ELR (cell line): ENCODE measurements at regions not wholly inside any gene's neighbourhood (a gene's known extent, or its start where the extent isn't known, plus 50 kb on each side); places are given as distances from the start of the nearest gene placed in this dataset.
A peak's percentile ranks its signal among the peaks of the same experiment; 100 is the strongest.
"Not testable (repeated sequence)": the region's sequence is repeated elsewhere in the genome, so short reads cannot be mapped to it uniquely, and the experiment has no call there.

Source experiments
- DNase-seq: peaks from one replicate; pipeline ENCODE4 v3.0.0-alpha.2; 2015; ENCODE audit warnings: low read depth

DNA sequence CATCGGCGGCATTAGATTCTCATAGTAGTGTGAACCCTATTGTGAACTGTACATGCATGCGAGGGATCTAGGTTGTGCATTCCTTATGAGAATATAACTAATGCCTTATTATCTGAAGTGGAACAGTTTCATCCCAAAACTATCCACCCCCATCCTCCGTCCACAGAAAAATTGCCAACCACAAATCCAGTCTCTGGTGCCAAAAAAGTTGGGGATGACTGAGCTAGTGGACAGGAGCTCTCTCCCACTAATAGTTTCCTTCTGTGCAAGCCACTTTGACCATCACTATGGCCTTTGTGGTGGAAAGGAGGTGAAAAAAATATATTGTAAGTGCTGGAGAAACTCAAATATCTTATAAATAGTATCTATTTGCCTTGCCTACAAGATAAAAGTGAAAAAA lies 857.8 kb downstream of the DIAPH3 start:
- DNase-seq: no peak

GRCh38 chr13:59312776-59313175 lies 851.0 kb downstream of the DIAPH3 start:
- no peak for DNase-seq

GRCh38 chr13:59318320-59318930 lies 845.3 kb downstream of the DIAPH3 start:
- DNase-seq: peak; percentile 41

DNA sequence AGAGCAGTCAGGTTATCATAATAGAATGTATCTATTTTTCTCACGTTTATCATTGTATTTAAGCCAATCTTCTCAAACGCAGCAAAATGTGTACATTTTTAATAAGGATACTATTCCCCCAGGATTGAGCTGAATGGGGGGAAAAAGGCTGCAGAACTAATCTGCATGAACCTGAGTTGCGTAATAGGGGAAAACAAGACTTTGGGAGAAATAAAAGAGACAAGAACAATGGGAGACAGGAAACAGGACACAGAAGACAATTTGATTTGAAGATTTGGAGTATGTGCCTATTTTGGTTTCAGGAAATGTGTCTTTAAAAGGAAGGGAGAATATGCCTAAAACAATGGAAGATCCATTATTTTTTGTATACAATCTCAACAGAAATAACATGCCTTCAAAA lies 844.5 kb downstream of the DIAPH3 start:
- DNase-seq: no peak

DNA sequence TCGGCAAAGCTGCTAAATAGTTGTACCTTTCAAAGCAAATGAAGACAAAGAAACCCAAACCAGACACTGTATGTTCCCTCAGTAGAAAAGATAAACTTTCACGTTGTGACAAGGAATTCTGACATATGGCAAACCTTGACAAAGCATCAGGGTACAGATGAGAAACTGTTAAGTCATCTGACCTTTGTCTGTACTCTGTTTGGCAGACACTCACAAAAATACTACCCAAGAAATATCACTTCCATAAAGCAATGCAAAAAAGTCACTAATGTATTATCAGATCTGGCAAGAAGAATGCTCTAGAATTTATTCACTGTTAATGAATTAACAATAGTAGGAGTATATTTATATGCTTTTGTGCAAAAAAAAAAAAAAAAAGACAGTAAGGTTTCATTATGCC lies 843.7 kb downstream of the DIAPH3 start:
- DNase-seq: no peak

DNA sequence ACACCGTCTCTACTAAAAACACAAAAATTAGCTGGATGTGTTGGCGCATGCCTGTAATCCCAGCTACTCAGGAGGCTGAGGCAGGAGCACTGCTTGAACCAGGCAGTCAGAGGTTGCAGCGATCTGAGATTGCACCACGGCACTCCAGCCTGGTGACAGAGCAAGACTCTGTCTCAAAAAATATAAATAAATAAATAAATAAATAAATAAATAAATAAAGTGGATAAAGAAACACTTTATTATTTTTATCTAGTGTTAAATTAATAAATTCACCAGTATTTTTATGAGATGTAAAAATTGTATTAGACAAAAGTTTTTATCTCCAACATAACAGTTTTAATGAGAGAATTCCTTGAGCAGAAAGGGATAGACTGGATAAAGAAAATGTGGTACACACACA lies 839.3 kb downstream of the DIAPH3 start:
- DNase-seq: not testable (repeated sequence)

- no peak for DNase-seq
Observed at GRCh38 chr13:59326717-59327116, 837.0 kb downstream of the DIAPH3 start.

GRCh38 chr13:59330764-59331163 lies 833.0 kb downstream of the DIAPH3 start:
- DNase-seq: no peak

DNA sequence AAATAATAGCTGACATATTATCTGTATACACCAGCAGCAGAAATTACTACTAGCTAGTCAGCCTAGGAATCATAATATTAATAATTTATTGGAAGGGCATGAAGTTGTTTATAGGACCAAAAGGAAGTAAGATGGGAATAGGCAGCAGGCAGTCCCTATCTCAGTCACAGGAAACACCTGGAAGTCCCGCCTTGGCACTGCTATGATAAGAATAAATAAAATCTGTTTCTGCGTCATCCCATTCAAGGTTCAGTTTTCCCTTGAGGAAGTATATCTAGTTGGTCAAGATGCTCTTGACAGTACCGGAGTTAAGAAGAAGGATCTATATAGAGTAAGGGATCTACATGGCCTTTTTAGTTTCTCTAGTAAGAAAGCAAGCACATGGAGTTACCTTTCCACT lies 830.8 kb downstream of the DIAPH3 start:
- DNase-seq: no peak

DNA sequence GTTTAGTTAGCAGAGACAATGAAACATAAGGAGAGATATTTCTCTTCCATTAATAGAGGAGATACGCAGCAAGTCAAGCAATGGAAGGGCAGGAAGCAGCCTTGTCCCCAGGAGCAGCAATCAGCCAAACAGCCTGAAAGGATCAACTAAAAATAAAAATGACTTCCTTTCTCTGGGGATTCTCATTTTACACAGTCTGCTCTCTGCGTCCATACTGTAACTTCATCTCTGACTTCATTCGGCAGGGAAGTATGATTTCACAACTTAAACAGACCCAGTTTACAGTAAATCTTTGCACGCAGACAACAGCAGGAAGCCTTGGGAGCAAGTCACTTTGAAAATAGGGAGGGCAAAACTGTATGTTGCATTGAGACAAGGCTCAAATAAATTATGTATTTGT lies 826.7 kb downstream of the DIAPH3 start:
- DNase-seq: no peak

DNA sequence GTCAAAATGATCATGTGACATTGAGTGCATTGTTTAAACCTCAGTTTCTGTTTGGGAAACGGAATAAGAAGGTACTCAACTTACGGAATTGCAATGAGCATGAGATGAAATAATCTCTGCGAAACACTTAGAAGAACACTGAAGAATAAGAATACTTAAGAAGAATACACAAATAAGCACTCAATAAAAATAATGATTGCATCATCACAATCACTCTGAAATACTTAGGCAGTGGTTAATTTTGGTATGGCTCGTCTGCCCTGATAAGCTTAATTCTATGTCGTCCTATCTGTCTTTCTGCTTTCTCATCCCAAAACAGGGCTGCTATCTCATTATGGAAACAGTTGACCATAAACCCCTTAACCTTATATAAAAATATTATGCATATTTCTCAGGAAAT lies 823.6 kb downstream of the DIAPH3 start:
- DNase-seq: no peak

- DNase-seq: no peak
Observed at GRCh38 chr13:59340581-59340980, 823.1 kb downstream of the DIAPH3 start.

GRCh38 chr13:59342400-59342799 lies 821.3 kb downstream of the DIAPH3 start:
- no peak for DNase-seq

DNA sequence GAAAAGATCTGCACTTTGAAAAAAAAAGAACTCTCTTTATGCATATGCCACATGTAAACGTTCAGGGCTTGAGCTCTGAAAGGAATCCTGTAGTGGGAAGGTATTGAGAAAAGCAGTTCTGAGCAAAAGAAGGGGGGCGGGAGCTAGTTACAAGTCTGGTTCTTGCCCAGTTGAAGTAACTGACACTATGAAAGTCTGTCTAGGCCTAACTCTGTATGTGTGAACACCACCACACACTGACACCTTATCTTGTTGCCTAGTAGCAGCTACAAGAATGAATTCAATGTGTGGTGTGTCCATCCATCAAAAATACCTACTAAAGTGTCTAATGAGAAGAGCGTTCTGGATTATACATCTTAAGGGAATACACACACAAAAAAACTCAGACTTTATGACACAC lies 820.6 kb downstream of the DIAPH3 start:
- DNase-seq: no peak

DNA sequence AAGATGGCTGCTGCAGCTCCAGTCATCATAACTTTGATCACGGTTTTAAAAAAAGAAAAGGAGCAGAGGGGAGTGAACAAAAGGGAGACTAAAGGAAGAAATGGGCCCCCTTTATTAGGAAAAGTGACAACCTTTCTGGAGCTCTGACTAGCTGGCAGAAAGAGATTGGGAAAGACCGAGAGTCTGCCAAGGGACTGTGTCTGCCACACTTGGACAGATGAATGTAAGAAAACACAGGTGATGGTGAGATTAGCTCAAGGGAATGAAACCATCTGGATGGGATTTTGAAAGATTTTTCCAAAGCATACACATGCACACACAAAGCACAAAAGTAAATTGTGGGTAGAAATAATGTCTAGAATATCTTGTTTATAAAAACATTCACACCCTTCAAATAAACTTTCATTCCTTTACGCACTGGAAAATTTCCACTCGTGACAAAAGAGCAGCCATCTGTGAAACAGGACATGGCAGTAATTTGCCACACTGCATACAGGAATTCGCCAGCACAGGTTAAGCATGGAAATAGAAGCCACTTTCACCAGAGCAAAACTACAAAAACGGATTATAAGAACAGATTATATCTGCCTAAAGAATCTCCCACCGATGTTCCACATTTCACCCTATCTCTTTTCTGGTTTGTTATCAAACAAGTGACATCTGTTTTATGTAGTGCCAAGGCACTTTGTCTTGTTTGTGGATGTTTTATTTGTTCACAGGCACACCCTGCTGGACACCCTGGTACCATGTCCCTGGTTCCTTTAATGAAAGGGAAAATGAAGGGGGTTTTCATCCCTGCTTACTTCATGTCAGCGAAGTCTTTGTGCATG lies 819.5 kb downstream of the DIAPH3 start:
- no peak for DNase-seq

DNA sequence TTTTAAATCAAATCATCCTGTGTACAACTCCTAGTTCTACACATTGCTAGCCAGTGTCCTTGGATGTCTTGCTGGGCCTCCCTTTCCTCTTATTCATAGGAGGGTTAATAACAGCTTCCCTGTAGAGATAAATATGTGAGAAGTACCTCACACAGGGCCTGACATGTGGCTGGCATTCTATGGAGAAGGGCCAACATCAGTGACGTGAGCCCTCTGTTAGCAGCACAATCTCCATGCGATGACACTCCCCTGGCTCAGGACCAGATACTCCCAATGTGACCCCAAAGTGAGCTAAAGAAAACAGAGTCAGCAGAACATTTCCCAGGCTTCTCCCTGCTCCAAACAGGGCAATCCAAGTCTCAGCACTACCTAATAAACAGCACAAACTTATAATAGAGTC lies 818.4 kb downstream of the DIAPH3 start:
- DNase-seq: no peak

GRCh38 chr13:59346999-59347723 lies 816.6 kb downstream of the DIAPH3 start:
- no peak for DNase-seq

GRCh38 chr13:59348617-59349016 lies 815.1 kb downstream of the DIAPH3 start:
- DNase-seq: no peak

DNA sequence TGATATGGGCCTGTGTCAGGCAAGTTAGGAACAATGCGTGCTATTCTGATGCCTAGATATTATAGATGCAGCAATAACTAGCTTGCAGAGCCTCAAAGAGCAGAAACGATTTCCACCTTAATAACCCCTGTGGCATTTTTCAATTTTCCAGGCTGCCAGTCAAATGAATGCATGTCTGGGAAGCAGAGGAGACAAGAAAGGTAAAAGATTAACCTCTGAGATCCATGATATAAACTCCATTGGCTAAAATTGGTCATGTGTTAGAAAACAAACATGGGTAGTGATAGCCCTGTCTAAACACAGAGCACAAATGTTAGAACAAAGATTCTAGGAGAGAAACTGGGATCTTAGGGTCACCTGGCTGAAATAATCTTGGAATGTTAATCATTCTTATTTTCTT lies 811.1 kb downstream of the DIAPH3 start:
- DNase-seq: no peak

GRCh38 chr13:59354665-59355369 lies 808.9 kb downstream of the DIAPH3 start:
- DNase-seq: no peak

DNA sequence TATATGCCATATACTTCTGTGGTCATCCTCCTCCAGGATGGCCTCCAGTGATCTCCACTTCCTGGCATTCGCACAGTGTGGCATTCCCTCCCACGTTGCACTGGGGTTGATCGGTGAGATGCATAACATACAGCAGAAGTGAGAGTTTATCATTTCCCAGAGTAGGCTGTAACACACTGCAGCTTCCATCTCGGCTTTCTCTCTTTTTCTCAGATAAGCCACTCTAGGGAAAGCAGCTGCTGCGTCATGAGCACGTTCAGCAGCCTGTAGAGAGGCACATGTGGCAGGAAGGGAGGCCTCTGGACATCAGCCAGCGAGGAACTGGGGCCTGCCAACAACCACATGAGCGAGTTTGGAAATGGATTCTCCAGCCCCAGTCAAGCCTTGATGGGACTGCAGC lies 807.1 kb downstream of the DIAPH3 start:
- no peak for DNase-seq

DNA sequence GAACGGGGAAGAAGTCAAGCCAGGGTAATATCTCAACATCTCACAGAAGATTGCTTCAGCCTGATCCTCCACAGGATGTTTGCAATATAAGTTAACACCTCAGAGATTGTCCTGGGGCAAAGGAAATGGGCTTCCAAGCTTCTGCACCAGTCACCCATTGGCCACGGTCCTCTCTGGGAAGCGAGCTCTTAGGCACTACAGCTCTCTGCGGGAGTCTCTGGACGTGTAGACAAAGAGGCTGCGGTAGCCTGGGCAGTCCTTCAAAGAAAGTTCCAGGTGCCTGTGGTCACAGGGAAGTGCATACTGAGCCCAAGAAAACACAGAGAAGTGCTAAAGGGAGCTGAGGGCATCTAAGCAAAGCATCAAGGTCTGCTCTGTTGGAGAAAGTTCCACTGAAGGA lies 805.7 kb downstream of the DIAPH3 start:
- DNase-seq: no peak

GRCh38 chr13:59360108-59360507 lies 803.6 kb downstream of the DIAPH3 start:
- DNase-seq: no peak
